ENCODE measurements at regions not wholly inside any gene's neighbourhood (a gene's known extent, or its start where the extent isn't known, plus 50 kb on each side); places are given as distances from the start of the nearest gene placed in this dataset.
"Not testable (repeated sequence)": the region's sequence is repeated elsewhere in the genome, so short reads cannot be mapped to it uniquely, and the experiment has no call there.

DNA sequence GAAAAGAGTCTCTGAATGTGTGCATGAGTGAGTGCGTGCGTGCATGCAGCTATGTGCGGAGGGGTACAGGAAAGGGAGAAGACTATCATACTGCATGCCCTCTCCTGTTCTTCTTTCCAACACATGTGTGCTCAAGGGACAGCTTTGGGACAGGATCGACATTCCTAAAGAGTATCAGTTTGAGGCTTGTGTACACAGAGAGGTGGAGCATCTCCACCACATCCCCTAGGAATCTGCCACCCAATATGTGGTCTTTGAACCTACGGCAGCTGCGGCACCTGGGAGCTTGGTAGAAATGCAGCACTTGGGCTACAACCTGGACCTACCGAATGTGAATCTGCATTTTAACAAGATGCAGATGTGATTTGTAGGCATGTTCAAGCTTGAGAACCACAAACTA, 132.3 kb upstream of the GLRA1 start:
- H3K4me3 ChIP-seq (ENCODE audit: low read depth, low read length): no peak overlapping the region
- TF ChIP-seq, protein P1, sequence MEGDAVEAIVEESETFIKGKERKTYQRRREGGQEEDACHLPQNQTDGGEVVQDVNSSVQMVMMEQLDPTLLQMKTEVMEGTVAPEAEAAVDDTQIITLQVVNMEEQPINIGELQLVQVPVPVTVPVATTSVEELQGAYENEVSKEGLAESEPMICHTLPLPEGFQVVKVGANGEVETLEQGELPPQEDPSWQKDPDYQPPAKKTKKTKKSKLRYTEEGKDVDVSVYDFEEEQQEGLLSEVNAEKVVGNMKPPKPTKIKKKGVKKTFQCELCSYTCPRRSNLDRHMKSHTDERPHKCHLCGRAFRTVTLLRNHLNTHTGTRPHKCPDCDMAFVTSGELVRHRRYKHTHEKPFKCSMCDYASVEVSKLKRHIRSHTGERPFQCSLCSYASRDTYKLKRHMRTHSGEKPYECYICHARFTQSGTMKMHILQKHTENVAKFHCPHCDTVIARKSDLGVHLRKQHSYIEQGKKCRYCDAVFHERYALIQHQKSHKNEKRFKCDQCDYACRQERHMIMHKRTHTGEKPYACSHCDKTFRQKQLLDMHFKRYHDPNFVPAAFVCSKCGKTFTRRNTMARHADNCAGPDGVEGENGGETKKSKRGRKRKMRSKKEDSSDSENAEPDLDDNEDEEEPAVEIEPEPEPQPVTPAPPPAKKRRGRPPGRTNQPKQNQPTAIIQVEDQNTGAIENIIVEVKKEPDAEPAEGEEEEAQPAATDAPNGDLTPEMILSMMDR (IDR thresholded peaks at IDR 0.05; ENCODE audit: insufficient read depth, low read depth, low read length, missing control alignments): no peak
- DNase-seq (ENCODE audit: low read depth): no peak

DNA sequence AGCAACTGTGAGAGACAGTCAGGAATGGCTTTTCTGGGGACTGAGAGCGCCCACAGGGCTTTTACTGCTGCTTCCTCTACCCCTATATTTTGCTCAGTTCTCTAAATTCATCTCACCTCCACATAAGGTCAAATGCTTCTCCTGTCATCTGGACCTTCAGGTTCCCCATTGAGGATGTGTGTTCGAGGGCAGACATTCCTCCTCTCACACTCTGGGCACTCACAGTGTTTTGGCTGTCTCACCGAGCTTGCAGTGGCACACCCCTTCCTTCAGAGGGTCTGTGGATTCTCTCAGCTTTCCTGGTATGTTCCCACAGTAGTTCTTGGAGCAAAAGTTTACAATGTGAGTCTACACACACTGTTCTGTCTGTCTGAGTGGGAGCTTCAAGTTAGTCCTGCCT, 127.8 kb upstream of the GLRA1 start:
- H3K4me3 ChIP-seq (ENCODE audit: low read depth, low read length): no peak overlapping the region
- DNase-seq (ENCODE audit: low read depth): no peak
- TF ChIP-seq, protein P1 (IDR thresholded peaks at IDR 0.05; ENCODE audit: insufficient read depth, low read depth, low read length, missing control alignments): no peak

DNA sequence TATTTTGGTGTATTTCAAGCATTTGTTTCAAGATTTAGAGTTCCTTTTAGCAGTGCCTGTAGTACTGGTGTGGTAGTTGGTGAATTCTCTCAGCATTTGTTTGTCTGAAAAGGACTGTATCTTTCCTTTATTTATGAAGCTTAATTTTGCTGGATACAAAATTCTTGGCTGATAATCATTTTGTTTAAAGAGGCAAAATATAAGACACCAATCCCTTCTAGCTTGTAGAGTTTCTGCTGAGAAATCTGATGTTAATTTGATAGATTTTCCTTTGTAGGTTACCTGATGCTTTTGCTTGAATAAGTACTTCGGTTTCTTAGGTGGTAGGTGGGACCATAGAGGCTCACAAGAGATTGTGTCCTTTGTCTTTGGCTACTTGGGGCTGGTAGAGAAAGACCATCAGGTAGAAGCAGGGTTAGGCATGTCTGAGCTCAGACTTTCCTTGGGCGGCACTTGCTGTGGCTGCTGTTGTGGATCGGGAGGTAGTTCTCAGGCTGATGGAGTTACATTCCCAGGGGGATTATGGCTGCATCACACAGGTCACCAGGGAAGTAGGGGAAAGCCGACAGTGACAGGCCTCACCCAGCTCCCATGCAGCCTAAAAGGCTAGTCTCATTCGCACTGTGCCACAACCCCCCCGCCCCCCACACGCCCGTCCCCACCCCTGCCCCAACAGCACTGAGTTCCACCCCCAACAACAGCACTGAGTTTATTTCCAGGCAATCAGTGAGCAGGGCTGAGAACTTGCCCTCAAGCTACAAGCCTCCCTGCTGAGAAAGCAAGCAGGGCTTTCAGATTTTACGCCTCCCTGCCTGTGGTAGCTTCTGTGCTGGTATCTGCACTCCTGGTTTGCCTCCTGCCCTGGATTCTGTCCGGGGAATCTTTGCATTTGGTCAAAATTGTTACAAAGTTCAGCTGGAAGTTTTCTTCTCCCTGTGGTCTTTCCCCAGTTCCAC, 127.1 kb upstream of the GLRA1 start:
- DNase-seq (ENCODE audit: low read depth): no peak
- TF ChIP-seq, protein P1 (IDR thresholded peaks at IDR 0.05; ENCODE audit: insufficient read depth, low read depth, low read length, missing control alignments): no peak
- no peak overlapping the region for H3K4me3 ChIP-seq (ENCODE audit: low read depth, low read length)

DNA sequence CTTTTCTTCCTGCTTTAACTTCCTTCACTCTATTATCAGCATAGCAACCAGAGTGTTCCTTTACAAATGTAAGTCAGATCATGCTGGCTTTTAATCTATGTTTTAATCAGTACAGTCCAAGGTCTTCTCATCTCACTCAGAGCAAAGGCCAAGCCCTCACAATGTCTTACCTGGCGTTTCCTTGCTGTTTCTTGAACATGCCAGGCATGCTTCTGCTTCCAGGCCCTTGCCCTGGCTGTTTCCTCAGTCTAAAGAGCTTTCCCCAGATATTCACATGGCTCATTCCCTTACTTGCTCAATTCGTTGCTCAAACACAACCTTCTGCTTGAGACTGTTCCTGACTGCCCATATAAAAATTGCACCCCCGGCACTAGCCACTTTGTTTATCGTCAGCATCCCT, 121.7 kb upstream of the GLRA1 start:
- TF ChIP-seq, protein P1 (IDR thresholded peaks at IDR 0.05; ENCODE audit: insufficient read depth, low read depth, low read length, missing control alignments): no peak
- H3K4me3 ChIP-seq (ENCODE audit: low read depth, low read length): no peak overlapping the region
- DNase-seq (ENCODE audit: low read depth): no peak

DNA sequence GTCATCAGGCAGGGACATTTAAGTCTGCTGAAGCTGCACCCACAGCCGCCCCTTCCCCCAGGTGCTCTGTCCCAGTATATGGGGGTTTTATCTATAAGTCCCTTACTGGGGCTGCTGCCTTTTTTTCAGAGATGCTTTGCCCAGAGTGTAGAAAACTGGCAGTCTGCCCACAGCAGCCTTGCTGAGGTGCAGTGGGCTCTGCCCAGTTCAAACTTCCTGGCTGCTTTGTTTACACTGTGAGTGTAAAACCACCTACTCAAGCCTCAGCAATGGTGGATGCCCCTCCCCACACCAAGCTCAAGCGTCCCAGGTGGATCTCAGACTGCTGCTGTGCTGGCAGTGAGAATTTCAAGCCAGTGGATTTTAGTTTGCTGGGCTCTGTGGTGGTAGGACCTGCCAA, 114.2 kb upstream of the GLRA1 start:
- H3K4me3 ChIP-seq (ENCODE audit: low read depth, low read length): not testable (repeated sequence)
- DNase-seq (ENCODE audit: low read depth): peak; percentile 1

DNA sequence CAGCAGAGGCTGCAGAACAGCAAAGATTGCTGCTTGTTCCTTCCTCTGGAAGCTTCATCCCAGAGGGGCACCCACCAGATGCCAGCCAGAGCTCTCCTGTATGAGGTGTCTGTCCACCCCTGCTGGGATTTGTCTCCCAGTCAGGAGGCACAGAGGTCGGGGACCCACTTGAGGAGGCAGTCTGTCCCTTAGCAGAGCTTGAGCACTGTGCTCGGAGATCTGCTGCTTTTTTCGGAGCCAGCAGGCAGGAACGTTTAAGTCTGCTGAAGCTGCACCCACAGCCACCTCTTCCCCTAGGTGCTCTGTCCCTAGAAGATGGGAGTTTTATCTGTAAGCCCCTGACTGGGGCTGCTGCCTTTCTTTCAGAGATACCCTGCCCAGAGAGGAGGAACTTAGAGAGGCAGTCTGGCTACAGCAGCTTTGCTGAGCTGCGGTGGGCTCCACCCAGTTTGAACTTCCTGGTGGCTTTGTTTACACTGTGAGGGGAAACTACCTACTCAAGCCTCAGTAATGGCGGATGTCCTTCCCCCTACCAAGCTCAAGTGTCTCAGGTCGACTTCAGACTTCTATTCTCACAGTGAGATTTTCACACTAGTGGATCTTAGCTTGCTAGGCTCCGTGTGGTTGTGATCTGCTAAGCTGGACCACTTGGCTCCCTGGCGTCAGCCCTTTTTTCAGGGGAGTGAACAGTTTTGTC, 101.8 kb upstream of the GLRA1 start:
- peak overlapping the region; percentile 1; the same call in 1 of the 2 replicates for H3K4me3 ChIP-seq (ENCODE audit: low read depth, low read length)
- peak; percentile 76 for DNase-seq (ENCODE audit: low read depth)

DNA sequence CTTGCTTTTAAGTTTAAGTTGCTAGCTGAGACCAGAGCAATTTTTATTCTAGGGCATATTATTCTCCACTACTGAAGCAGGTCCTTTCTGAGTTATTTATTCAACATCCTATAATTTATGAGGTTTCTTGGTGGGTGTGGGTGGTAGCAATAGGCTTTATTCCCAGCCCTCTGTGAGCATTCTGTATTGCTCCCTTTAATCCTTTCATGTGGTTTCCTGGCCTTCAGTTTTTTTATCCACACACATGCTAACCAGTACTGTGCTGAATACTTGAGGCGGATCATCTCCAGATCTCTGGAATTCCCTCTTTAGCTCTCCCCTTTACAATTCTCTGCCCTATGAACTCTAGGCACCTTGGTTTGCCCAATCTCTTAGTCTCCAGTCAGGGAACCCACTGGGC, 91.8 kb upstream of the GLRA1 start:
- H3K4me3 ChIP-seq (ENCODE audit: low read depth, low read length): no peak overlapping the region
- TF ChIP-seq, protein P1 (IDR thresholded peaks at IDR 0.05; ENCODE audit: insufficient read depth, low read depth, low read length, missing control alignments): no peak
- DNase-seq (ENCODE audit: low read depth): no peak

All from GM12865 (cell line).